Subcutaneous abdominal adipose tissue (tissue), 5 donors: ENCODE measurements at regions not wholly inside any gene's neighbourhood (a gene's known extent, or its start where the extent isn't known, plus 50 kb on each side); places are given as distances from the start of the nearest gene placed in this dataset.

Experiments used
- H3K27ac ChIP-seq: one replicate; pipeline ENCODE4 v1.7.0; 2013; ENCODE audit warnings: low read depth, mild to moderate bottlenecking, inconsistent platforms, low read length, moderate library complexity
- H3K27me3 ChIP-seq, 5 donors: one replicate each; pipeline ENCODE4 v1.7.0; 2013; ENCODE audit warnings: low read length in 5 of 5, inconsistent platforms in 1 of 5; ENCODE audit not compliant: control insufficient read depth in 5 of 5, insufficient read depth in 4 of 5
- H3K36me3 ChIP-seq, 5 donors: one replicate each; pipeline ENCODE4 v1.7.0; 2013; ENCODE audit warnings: low read length in 5 of 5; ENCODE audit not compliant: control insufficient read depth in 5 of 5, insufficient read depth in 5 of 5
- H3K4me1 ChIP-seq, 5 donors: one replicate each; pipeline ENCODE4 v1.7.0; 2013; ENCODE audit warnings: low read length in 5 of 5, mild to moderate bottlenecking in 3 of 5, moderate library complexity in 1 of 5; ENCODE audit not compliant: control insufficient read depth in 5 of 5, insufficient read depth in 5 of 5
- H3K4me3 ChIP-seq, 5 donors: one replicate each; pipeline ENCODE4 v1.7.0; 2013; ENCODE audit warnings: low read length in 5 of 5, low read depth in 1 of 5
- H3K9ac ChIP-seq, 5 donors: one replicate each; pipeline ENCODE4 v1.7.0; 2013; ENCODE audit warnings: low read length in 5 of 5, mild to moderate bottlenecking in 4 of 5, moderate library complexity in 3 of 5
- H3K9me3 ChIP-seq, 5 donors: one replicate each; pipeline ENCODE4 v1.7.0; 2013; ENCODE audit warnings: low read length in 5 of 5; ENCODE audit not compliant: control insufficient read depth in 5 of 5
- donor health status: healthy.
- donor health status: healthy.
- donor health status: healthy.
- donor health status: healthy.
- donor health status: healthy.

DNA sequence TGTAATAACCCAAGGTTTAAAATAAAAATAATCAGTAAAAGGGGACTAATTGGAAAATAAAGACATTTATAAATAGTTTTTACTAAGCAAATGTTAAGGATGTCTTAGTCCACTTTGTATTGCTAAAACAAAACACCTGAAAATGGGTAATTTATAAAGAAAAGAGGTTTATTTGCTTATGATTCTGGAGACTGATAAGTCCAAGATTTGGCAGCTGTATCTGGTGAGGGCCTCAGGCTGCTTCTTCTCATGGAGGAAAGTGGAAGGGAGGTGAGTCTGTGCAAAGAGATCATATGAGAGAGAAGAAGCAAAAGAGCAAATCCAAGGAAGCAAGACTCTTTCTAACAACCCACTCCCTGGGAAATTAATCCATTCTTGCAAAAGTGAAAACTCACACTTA, 299.5 kb downstream of the DSC3 start:
- Histone ChIP-seq H3K9ac (no peak overlapping the region), H3K36me3 (no peaks in the 10 kb centered on the region), H3K27me3 (no peaks in the 10 kb centered on the region), H3K27ac (no peak overlapping the region), H3K4me3 (no peak overlapping the region), H3K4me1 (no peaks in the 10 kb centered on the region), H3K9me3 (peaks cover 0 to 2% (median 0%) of the 10 kb centered on the region in 5 donors)

DNA sequence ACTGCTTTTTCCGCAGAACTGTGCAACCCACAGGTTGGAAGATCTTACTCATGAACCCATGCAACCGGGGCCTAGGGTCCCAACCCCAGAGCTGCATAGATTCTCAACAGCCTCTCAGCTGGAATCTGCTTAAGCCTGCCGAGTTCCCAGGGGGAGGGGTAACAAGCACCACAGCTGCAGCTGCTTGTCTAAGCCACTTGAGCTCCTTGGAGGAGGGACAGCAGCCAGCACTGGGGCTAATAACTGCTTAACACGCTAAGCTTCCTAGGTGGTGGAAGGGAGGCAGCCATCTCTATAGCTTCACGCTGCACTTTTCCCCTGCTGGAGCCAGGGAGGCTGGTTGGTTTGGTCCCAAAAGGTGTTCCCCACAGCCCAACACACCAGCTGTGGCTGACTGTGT, 311.6 kb downstream of the DSC3 start:
- H3K9ac ChIP-seq = no peak overlapping the region
- no peaks in the 10 kb centered on the region for H3K4me1 ChIP-seq
- no peaks in the 10 kb centered on the region for H3K9me3 ChIP-seq
- H3K27me3 ChIP-seq = no peaks in the 10 kb centered on the region
- H3K4me3 ChIP-seq = no peak overlapping the region
- H3K36me3 ChIP-seq = no peaks in the 10 kb centered on the region
- H3K27ac ChIP-seq = no peak overlapping the region

DNA sequence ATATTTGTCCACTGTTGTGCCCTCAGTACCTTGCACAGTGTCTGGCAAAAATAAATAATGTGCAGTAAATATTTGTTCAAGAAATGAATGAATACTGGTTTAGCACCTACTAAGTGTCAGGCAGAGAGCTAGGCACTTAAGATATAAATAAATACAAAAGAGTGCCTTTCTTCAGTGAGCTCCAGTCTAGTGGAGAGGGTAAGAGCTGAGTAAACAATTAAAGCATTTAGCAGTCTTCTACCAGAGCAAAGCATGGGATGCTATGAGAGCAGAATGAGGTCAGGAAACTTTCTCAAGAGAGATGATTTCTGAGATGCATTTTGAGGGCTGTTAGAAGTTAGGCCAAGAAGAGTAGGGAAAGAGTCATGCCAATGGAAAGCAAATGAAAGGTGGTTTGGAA, 314.7 kb downstream of the DSC3 start:
- no peaks in the 10 kb centered on the region for H3K27me3 ChIP-seq

DNA sequence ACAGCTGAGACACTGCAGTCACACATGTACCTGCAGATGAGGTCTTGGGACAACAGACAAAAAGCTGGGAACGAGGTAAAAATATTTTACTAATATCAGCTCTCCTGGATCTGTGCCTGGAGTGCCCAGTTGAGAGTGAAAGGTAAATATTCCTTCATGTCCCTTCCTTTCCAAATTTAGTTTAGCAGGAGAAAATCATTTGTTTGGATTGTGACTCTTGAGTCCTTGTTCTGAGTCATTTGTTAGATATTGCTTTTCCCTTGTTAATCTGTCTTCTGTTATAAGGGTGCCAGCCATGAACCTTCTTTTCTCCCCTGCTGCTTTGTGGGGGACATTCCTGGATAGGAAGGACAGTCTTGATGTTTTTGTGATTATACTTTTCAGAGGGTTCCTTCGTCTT, 329.2 kb downstream of the DSC3 start:
- Histone ChIP-seq H3K4me1 (no peaks in the 10 kb centered on the region), H3K27me3 (no peaks in the 10 kb centered on the region), H3K9ac (no peak overlapping the region)

More for the DNA sequence above, 314.7 kb downstream of the DSC3 start:
- Histone ChIP-seq H3K9ac (no peak overlapping the region), H3K4me3 (no peak overlapping the region), H3K36me3 (no peaks in the 10 kb centered on the region), H3K9me3 (peaks cover 0 to under 1% (median 0%) of the 10 kb centered on the region in 5 donors), H3K27ac (no peak overlapping the region), H3K4me1 (no peaks in the 10 kb centered on the region)

DNA sequence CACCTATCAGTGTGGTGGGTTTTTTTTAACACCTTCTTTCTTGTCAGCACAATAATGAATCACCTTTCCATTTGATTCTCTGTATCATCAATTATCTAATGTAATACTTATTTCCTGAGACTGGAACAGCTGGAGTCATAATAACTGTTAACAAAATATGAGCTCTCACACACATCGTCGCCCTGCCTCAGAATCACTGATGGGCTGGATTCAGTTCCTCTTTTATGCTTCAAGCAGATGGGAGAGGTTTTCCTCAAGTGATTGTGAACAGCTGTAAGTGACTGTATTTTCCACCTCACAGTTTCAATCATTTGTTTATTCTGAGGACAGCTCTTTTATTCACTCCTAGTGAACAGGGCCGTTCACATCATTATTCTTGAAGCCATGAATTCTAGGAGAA, 330.2 kb downstream of the DSC3 start:
- H3K27me3 ChIP-seq = no peaks in the 10 kb centered on the region
- H3K9ac ChIP-seq = no peak overlapping the region
- H3K4me1 ChIP-seq = no peaks in the 10 kb centered on the region
- no peak overlapping the region for H3K27ac ChIP-seq
- no peak overlapping the region for H3K4me3 ChIP-seq
- no peaks in the 10 kb centered on the region for H3K36me3 ChIP-seq
- no peaks in the 10 kb centered on the region for H3K9me3 ChIP-seq

More for the DNA sequence above, 329.2 kb downstream of the DSC3 start:
- H3K9me3 ChIP-seq = no peaks in the 10 kb centered on the region
- no peaks in the 10 kb centered on the region for H3K36me3 ChIP-seq
- no peak overlapping the region for H3K27ac ChIP-seq
- H3K4me3 ChIP-seq = no peak overlapping the region

DNA sequence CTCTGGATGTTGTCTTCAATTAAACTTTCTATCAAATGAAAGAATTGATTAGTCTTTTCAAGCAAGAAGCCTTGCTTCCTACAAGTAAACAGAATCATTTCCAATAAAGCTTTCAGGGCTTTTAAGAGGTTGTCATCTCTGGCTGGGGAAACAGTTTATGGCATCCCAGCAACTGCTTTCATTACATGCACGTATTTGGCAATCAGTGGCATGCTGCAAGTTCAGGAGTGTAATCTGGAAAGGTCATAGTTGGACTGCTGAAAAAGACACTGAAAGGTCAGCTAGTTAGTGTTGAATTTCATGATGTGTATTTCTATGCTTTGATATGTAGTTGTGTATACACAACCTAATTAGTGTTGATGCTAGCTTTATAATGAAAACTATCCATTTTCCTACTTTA, 332.9 kb downstream of the DSC3 start:
- Histone ChIP-seq H3K9me3 (no peaks in the 10 kb centered on the region), H3K9ac (no peak overlapping the region), H3K4me1 (no peaks in the 10 kb centered on the region), H3K27ac (no peak overlapping the region), H3K4me3 (no peak overlapping the region), H3K27me3 (no peaks in the 10 kb centered on the region), H3K36me3 (no peaks in the 10 kb centered on the region)

DNA sequence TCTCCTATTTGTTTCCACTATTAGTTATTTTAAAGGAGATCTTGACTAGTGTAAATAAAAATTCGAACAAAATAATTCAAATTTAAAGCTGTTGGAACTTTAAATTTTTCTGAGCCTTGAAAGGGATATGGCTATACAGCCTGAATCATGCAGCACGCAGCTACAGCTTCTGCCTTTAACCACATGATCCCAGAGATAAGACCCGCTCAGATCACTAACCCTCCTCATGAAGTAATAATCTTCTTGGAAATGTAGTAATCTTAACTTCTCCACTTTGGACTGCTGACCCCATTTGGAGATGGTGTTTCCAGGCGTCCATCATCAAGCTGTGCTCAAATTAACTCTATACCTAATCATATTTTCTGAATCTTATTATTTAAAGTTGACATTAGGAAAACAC, 336.6 kb downstream of the DSC3 start:
- Histone ChIP-seq H3K27me3 (no peaks in the 10 kb centered on the region), H3K4me1 (no peaks in the 10 kb centered on the region), H3K36me3 (no peaks in the 10 kb centered on the region), H3K9me3 (no peaks in the 10 kb centered on the region), H3K27ac (no peak overlapping the region), H3K9ac (no peak overlapping the region), H3K4me3 (no peak overlapping the region)

DNA sequence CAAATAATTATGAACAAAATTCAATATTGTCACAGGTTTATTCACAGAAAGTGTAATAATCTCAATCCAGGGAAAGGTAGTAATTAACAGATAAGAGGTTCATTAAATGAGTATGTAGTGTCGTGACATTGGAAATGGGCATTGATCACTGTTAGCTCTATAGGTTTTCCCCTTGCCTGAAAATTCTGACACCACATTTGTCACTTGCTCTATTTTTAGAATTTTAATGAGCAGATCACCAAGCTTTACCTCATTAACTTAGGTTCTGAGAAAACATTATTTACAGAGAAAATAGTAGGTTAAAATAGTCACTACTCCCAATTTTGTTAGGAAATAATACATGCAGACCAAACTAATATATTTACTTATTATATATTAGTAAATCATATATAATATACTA, 344.0 kb downstream of the DSC3 start:
- Histone ChIP-seq H3K9me3 (peaks cover 0 to 4% (median 0%) of the 10 kb centered on the region in 5 donors), H3K27ac (no peak overlapping the region), H3K9ac (no peak overlapping the region), H3K4me3 (no peak overlapping the region), H3K36me3 (no peaks in the 10 kb centered on the region), H3K27me3 (peaks cover 0 to 3% (median 0%) of the 10 kb centered on the region in 5 donors), H3K4me1 (no peaks in the 10 kb centered on the region)

DNA sequence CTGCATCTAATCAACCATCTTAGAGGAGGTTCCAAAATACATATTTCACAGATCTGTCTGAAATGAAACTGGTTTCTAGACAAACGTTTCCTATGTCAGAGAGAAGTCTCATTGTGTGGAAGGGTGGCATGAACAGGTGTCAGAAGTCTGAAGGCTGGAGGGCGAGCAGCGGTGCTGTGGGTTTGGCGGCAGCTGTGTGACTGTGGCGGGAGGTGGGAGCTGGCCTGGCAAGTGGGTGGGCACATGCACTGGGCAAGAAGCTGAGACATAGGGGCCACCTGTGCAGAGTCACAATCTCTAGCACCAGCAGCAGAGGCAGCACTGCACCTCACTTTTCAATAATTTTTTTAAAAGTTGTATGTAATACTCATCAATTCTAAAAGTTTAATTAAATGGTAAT, 346.3 kb downstream of the DSC3 start:
- H3K4me3 ChIP-seq = no peak overlapping the region
- no peaks in the 10 kb centered on the region for H3K36me3 ChIP-seq
- H3K27ac ChIP-seq = no peak overlapping the region
- H3K4me1 ChIP-seq = no peaks in the 10 kb centered on the region
- H3K9me3 ChIP-seq = peaks cover 0 to 4% (median 0%) of the 10 kb centered on the region in 5 donors
- H3K27me3 ChIP-seq = peaks cover 0 to 3% (median 0%) of the 10 kb centered on the region in 5 donors
- H3K9ac ChIP-seq = no peak overlapping the region

DNA sequence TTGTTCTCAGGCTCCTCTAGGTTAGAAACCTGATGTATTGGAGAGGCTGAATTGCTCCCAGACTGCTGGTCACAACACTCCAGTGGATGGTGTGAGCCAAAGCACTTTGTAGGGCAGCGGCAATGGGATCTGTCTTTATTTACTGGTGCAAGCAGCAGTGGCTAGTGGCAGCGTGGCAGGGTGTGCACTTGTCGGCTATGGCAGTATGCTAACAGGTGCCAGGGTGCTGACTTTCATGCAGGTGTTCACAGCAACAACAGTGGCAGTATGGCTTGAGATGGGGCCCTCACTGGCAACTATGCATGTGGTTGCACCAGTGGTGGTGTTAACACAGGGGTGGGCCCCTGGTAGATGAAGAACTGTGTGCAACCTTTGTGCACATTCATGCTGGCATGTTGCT, 347.8 kb downstream of the DSC3 start:
- Histone ChIP-seq H3K27ac (no peak overlapping the region), H3K9me3 (peaks cover 0 to 4% (median 0%) of the 10 kb centered on the region in 5 donors), H3K4me3 (no peak overlapping the region), H3K4me1 (no peaks in the 10 kb centered on the region), H3K9ac (no peak overlapping the region), H3K27me3 (peaks cover 0 to 3% (median 0%) of the 10 kb centered on the region in 5 donors), H3K36me3 (no peaks in the 10 kb centered on the region)

DNA sequence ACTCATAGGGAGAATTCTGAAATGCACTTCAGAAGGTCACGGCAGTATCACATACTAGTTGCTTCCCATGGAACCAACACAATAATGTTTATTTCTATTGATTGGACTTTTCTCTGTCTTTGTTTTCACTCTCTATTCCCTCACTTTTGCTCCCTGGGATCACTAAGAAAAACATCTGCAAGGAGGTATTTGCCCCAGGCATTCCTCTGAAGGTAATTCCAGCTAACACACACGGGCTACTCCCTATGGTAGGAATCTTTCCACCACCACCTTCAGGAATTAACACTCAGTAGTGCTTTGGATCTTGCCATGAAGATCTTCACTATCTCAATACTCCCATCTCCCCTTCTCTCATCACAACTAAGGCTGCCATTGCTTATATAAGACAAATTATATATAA, 353.3 kb downstream of the DSC3 start:
- Histone ChIP-seq H3K36me3 (no peaks in the 10 kb centered on the region), H3K4me3 (no peak overlapping the region), H3K27me3 (no peaks in the 10 kb centered on the region)

More for the DNA sequence above, 353.3 kb downstream of the DSC3 start:
- no peak overlapping the region for H3K27ac ChIP-seq
- no peaks in the 10 kb centered on the region for H3K9me3 ChIP-seq
- H3K4me1 ChIP-seq = no peaks in the 10 kb centered on the region
- H3K9ac ChIP-seq = no peak overlapping the region
